ENCODE measurements at regions not wholly inside any gene's neighbourhood (a gene's known extent, or its start where the extent isn't known, plus 50 kb on each side); places are given as distances from the start of the nearest gene placed in this dataset.

- Histone ChIP-seq H3K4me2 (ENCODE audit: low read length) (no peak overlapping the region), H2AFZ (ENCODE audit: low read depth, low read length) (no peak overlapping the region)
- TF ChIP-seq SMC3 (conservative IDR thresholded peaks at IDR 0.05; ENCODE audit: poor library complexity) = no peak
- TF ChIP-seq, protein P1, sequence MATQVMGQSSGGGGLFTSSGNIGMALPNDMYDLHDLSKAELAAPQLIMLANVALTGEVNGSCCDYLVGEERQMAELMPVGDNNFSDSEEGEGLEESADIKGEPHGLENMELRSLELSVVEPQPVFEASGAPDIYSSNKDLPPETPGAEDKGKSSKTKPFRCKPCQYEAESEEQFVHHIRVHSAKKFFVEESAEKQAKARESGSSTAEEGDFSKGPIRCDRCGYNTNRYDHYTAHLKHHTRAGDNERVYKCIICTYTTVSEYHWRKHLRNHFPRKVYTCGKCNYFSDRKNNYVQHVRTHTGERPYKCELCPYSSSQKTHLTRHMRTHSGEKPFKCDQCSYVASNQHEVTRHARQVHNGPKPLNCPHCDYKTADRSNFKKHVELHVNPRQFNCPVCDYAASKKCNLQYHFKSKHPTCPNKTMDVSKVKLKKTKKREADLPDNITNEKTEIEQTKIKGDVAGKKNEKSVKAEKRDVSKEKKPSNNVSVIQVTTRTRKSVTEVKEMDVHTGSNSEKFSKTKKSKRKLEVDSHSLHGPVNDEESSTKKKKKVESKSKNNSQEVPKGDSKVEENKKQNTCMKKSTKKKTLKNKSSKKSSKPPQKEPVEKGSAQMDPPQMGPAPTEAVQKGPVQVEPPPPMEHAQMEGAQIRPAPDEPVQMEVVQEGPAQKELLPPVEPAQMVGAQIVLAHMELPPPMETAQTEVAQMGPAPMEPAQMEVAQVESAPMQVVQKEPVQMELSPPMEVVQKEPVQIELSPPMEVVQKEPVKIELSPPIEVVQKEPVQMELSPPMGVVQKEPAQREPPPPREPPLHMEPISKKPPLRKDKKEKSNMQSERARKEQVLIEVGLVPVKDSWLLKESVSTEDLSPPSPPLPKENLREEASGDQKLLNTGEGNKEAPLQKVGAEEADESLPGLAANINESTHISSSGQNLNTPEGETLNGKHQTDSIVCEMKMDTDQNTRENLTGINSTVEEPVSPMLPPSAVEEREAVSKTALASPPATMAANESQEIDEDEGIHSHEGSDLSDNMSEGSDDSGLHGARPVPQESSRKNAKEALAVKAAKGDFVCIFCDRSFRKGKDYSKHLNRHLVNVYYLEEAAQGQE (IDR thresholded peaks at IDR 0.05; ENCODE audit: borderline replicate concordance) = no peak
- TF ChIP-seq CTCF (IDR thresholded peaks at IDR 0.05; ENCODE audit: poor library complexity, severe bottlenecking) = no peak
- TF ChIP-seq EP300 (conservative IDR thresholded peaks at IDR 0.05; ENCODE audit: poor library complexity, severe bottlenecking) = no peak
- TF ChIP-seq TAF1 (IDR thresholded peaks at IDR 0.05; ENCODE audit: low read depth) = no peak
- TF ChIP-seq EZH2 (IDR thresholded peaks at IDR 0.05; ENCODE audit: borderline replicate concordance, insufficient read depth, low read length, poor library complexity, severe bottlenecking) = no peak
- no peak for TF ChIP-seq RAD21 (conservative IDR thresholded peaks at IDR 0.05)
- TF ChIP-seq MXI1 (conservative IDR thresholded peaks at IDR 0.05; ENCODE audit: poor library complexity, severe bottlenecking) = no peak
- no peak for TF ChIP-seq POLR2AphosphoS5 (IDR thresholded peaks at IDR 0.05)
Measured at GRCh38 chr15:91491101-91491950, 362.2 kb upstream of the SLCO3A1 start.

DNA sequence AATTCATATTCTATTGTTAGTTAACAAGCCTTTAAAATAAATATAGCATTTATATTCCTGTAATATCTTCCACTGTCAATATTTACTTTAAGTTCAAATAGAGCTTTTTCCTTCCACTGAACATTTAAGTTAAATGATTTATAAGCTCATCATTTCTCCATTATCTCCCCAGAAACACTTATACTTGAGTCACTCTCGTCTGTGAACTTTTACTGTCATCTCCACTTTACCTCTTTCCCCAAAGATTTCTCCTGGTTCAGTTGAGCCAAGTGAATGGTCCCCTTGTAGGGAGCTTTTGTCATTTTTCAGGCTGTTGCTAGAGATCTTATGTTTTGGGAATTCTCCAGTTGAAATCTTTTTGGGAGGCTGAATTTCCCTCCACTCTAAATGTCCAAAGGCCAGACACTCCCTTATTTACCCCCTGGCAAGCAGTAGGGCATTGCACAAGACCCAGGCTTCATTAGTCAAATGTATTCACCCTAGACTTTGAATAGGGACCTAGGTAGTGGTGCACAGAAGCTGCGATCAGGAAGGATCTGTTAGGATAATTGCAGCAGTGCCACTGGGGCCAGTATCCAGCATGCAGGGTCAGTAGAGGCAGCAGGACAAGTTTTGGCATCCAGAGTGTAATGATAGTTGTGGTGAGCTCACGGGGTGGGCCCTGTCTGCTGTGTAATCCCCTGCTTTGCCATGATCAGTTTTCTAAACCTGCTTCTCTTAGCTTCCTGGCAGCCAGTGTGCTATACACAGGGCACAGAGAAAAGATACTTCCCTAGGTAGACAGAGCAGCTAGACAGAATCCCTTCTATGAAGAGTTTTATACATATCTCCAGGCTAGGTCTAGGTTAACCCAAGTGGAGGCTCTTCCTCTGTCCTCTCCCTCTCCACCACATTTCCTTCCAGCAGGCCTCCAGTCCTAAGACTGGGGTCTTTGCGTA is 356.5 kb upstream of the SLCO3A1 start:
- H3K9me3 ChIP-seq (ENCODE audit: low read length) = no peaks in the 10 kb centered on the region
- H3K36me3 ChIP-seq (ENCODE audit: insufficient read depth, low read length) = no peaks in the 10 kb centered on the region
- H3K4me3 ChIP-seq (ENCODE audit: low read length) = no peak overlapping the region
- H3K27ac ChIP-seq (ENCODE audit: low read length) = no peak overlapping the region
- no peak overlapping the region for H3K9ac ChIP-seq (ENCODE audit: low read length)
- H3K27me3 ChIP-seq (ENCODE audit: insufficient read depth, low read depth, low read length) = no peaks in the 10 kb centered on the region
- no peaks in the 10 kb centered on the region for H3K79me2 ChIP-seq (replicated peaks; ENCODE audit: insufficient read depth, low read length)
- H4K20me1 ChIP-seq (ENCODE audit: insufficient read depth) = no peaks in the 10 kb centered on the region
- TF ChIP-seq, protein P1 (IDR thresholded peaks at IDR 0.05; ENCODE audit: borderline replicate concordance) = no peak
- TF ChIP-seq SMC3 (conservative IDR thresholded peaks at IDR 0.05; ENCODE audit: poor library complexity) (no peak), POLR2AphosphoS5 (IDR thresholded peaks at IDR 0.05) (no peak), RAD21 (conservative IDR thresholded peaks at IDR 0.05) (no peak), EZH2 (IDR thresholded peaks at IDR 0.05; ENCODE audit: borderline replicate concordance, insufficient read depth, low read length, poor library complexity, severe bottlenecking) (no peak), CTCF (IDR thresholded peaks at IDR 0.05; ENCODE audit: poor library complexity, severe bottlenecking) (no peak)
- no peaks in the 10 kb centered on the region for H3K9me2 ChIP-seq (ENCODE audit: insufficient read depth, low read length)
- no peaks in the 10 kb centered on the region for H3F3A ChIP-seq (ENCODE audit: insufficient read depth, low read length, poor library complexity, severe bottlenecking)
- H3K4me2 ChIP-seq (ENCODE audit: low read length) = no peak overlapping the region
- H2AFZ ChIP-seq (ENCODE audit: low read depth, low read length) = no peak overlapping the region

More at GRCh38 chr15:91491101-91491950, 362.2 kb upstream of the SLCO3A1 start:
- H3K27me3 ChIP-seq (ENCODE audit: insufficient read depth, low read depth, low read length) = no peaks in the 10 kb centered on the region
- no peaks in the 10 kb centered on the region for H4K20me1 ChIP-seq (ENCODE audit: insufficient read depth)
- H3K9me2 ChIP-seq (ENCODE audit: insufficient read depth, low read length) = no peaks in the 10 kb centered on the region
- H3K79me2 ChIP-seq (replicated peaks; ENCODE audit: insufficient read depth, low read length) = no peaks in the 10 kb centered on the region
- H3K36me3 ChIP-seq (ENCODE audit: insufficient read depth, low read length) = no peaks in the 10 kb centered on the region
- H3K9me3 ChIP-seq (ENCODE audit: low read length) = no peaks in the 10 kb centered on the region
- no peak overlapping the region for H3K9ac ChIP-seq (ENCODE audit: low read length)
- no peak overlapping the region for H3K4me3 ChIP-seq (ENCODE audit: low read length)
- no peak overlapping the region for H3K27ac ChIP-seq (ENCODE audit: low read length)
- H3F3A ChIP-seq (ENCODE audit: insufficient read depth, low read length, poor library complexity, severe bottlenecking) = no peaks in the 10 kb centered on the region
